Loucy (cell line): ENCODE measurements at regions not wholly inside any gene's neighbourhood (a gene's known extent, or its start where the extent isn't known, plus 50 kb on each side); places are given as distances from the start of the nearest gene placed in this dataset.

Experiments
- EZH2phosphoT487 ChIP-seq: fragments of 200-600 bp; IDR thresholded peaks from 2 replicates; pipeline ENCODE4 v1.6.1; 2018; ENCODE audit warnings: antibody characterized with exemption, mild to moderate bottlenecking, moderate library complexity, borderline replicate concordance
- TF ChIP-seq, protein P1 (sequence below): fragments of 200-600 bp; sonication (generic); conservative IDR thresholded peaks from 2 replicates; pipeline ENCODE4 v1.5.1; 2014; ENCODE audit warnings: mild to moderate bottlenecking, antibody characterized with exemption, low read length

DNA sequence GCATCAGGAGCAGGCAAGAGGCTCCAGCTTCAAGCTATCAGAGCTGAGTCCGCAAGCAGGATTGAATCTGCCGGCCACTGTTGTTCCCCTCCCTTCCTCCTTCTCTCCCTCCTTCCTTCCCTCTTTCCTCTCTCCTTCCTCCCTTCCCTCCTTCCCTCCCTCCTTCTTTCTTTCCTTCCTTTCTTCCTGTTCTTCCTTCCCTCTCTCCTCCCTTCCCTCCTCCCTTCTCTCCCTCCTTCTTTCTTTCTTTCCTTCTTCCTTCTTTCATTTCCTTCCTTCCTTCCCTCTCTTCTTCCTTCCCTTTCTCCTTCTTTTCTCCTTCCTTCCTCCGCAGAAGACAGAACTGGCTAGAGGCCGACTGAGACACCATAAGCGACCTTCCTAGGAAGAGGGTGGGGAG is 534.0 kb downstream of the NPHP4 start:
- TF ChIP-seq, protein P1, sequence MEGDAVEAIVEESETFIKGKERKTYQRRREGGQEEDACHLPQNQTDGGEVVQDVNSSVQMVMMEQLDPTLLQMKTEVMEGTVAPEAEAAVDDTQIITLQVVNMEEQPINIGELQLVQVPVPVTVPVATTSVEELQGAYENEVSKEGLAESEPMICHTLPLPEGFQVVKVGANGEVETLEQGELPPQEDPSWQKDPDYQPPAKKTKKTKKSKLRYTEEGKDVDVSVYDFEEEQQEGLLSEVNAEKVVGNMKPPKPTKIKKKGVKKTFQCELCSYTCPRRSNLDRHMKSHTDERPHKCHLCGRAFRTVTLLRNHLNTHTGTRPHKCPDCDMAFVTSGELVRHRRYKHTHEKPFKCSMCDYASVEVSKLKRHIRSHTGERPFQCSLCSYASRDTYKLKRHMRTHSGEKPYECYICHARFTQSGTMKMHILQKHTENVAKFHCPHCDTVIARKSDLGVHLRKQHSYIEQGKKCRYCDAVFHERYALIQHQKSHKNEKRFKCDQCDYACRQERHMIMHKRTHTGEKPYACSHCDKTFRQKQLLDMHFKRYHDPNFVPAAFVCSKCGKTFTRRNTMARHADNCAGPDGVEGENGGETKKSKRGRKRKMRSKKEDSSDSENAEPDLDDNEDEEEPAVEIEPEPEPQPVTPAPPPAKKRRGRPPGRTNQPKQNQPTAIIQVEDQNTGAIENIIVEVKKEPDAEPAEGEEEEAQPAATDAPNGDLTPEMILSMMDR, result no peak
- no peak for TF ChIP-seq EZH2phosphoT487
